Osteocyte (in vitro differentiated cells): ENCODE measurements at regions not wholly inside any gene's neighbourhood (a gene's known extent, or its start where the extent isn't known, plus 50 kb on each side); places are given as distances from the start of the nearest gene placed in this dataset.

ENCODE experiments used
- DNase-seq: peaks from one replicate; pipeline ENCODE4 v3.0.0; 2021; ENCODE audit warnings: mixed read lengths; ENCODE audit not compliant: unreplicated experiment; ENCODE audit errors: extremely low spot score
- H3K27ac Mint-ChIP-seq: one replicate; pipeline ENCODE4 v1.8.0; 2021; ENCODE audit warnings: mild to moderate bottlenecking, mixed read lengths; ENCODE audit not compliant: unreplicated experiment
- H3K27me3 Mint-ChIP-seq: one replicate; pipeline ENCODE4 v1.8.0; 2021; ENCODE audit warnings: mixed read lengths; ENCODE audit not compliant: unreplicated experiment
- H3K36me3 Mint-ChIP-seq: one replicate; pipeline ENCODE4 v1.8.0; 2021; ENCODE audit warnings: mixed read lengths; ENCODE audit not compliant: unreplicated experiment
- H3K4me1 Mint-ChIP-seq: one replicate; pipeline ENCODE4 v1.8.0; 2021; ENCODE audit warnings: mixed read lengths; ENCODE audit not compliant: unreplicated experiment
- H3K4me3 Mint-ChIP-seq: one replicate; pipeline ENCODE4 v1.8.0; 2021; ENCODE audit warnings: mild to moderate bottlenecking, moderate library complexity, mixed read lengths; ENCODE audit not compliant: unreplicated experiment
- H3K9me3 Mint-ChIP-seq: one replicate; pipeline ENCODE4 v1.8.0; 2021; ENCODE audit warnings: mixed read lengths; ENCODE audit not compliant: unreplicated experiment
- CTCF ChIP-seq: fragments of 200-600 bp; sonication (generic); IDR thresholded peaks from 2 replicates; pipeline ENCODE4 v1.5.0; 2021; ENCODE audit warnings: antibody characterized with exemption, mild to moderate bottlenecking, moderate library complexity

GRCh38 chr5:117255211-117256027, 680.8 kb upstream of the SEMA6A start:
- TF ChIP-seq CTCF: no peak
- H3K4me1 Mint-ChIP-seq: no peaks in the 10 kb centered on the region
- no peaks in the 10 kb centered on the region for H3K9me3 Mint-ChIP-seq
- H3K36me3 Mint-ChIP-seq: no peaks in the 10 kb centered on the region
- H3K27me3 Mint-ChIP-seq: no peaks in the 10 kb centered on the region
- DNase-seq: no peak
- H3K4me3 Mint-ChIP-seq: no peak overlapping the region
- H3K27ac Mint-ChIP-seq: no peak overlapping the region

- Mint-ChIP-seq H3K4me1 (no peaks in the 10 kb centered on the region), H3K27me3 (no peaks in the 10 kb centered on the region), H3K36me3 (no peaks in the 10 kb centered on the region), H3K9me3 (no peaks in the 10 kb centered on the region), H3K4me3 (no peak overlapping the region), H3K27ac (no peak overlapping the region)
- no peak for DNase-seq
- no peak for TF ChIP-seq CTCF
Measured at GRCh38 chr5:117252566-117252965, 677.9 kb upstream of the SEMA6A start.

- H3K27ac Mint-ChIP-seq: no peak overlapping the region
- no peak for DNase-seq
- H3K27me3 Mint-ChIP-seq: no peaks in the 10 kb centered on the region
- no peaks in the 10 kb centered on the region for H3K9me3 Mint-ChIP-seq
- no peaks in the 10 kb centered on the region for H3K36me3 Mint-ChIP-seq
- H3K4me1 Mint-ChIP-seq: no peaks in the 10 kb centered on the region
- no peak overlapping the region for H3K4me3 Mint-ChIP-seq
- no peak for TF ChIP-seq CTCF
Measured at GRCh38 chr5:117249086-117249815, 674.6 kb upstream of the SEMA6A start.

GRCh38 chr5:117246424-117246823, 671.8 kb upstream of the SEMA6A start:
- no peaks in the 10 kb centered on the region for H3K4me1 Mint-ChIP-seq
- H3K4me3 Mint-ChIP-seq: no peak overlapping the region
- no peaks in the 10 kb centered on the region for H3K36me3 Mint-ChIP-seq
- TF ChIP-seq CTCF: no peak
- H3K9me3 Mint-ChIP-seq: no peaks in the 10 kb centered on the region
- no peaks in the 10 kb centered on the region for H3K27me3 Mint-ChIP-seq
- no peak for DNase-seq
- H3K27ac Mint-ChIP-seq: no peak overlapping the region

DNA sequence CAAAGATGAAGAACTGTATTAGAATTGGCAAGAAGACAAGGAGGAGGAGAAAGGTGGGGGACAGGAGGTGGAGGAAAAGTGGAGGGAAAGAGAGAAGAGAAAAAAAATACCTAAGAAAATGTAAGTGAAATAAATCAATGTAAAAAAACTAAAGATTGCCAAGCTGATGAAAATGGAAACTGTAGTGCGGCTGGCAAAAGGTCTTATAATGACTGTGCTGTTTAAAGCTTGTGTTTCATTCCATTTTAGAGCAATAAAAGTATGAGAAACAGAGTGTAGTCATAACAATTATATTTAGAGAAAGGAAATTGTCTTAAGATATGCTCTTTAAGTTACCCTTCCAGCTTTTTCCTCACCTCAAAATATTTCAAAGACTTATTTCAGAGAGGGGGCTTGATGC, 670.5 kb upstream of the SEMA6A start:
- TF ChIP-seq CTCF: no peak
- H3K36me3 Mint-ChIP-seq: no peaks in the 10 kb centered on the region
- no peaks in the 10 kb centered on the region for H3K4me1 Mint-ChIP-seq
- peaks cover 8% of the 10 kb centered on the region for H3K9me3 Mint-ChIP-seq
- H3K27ac Mint-ChIP-seq: no peak overlapping the region
- no peak for DNase-seq
- H3K4me3 Mint-ChIP-seq: no peak overlapping the region
- H3K27me3 Mint-ChIP-seq: no peaks in the 10 kb centered on the region
